Lower leg skin (tissue), 4 donors: ENCODE measurements at regions not wholly inside any gene's neighbourhood (a gene's known extent, or its start where the extent isn't known, plus 50 kb on each side); places are given as distances from the start of the nearest gene placed in this dataset.
A peak's percentile ranks its signal among the peaks of the same experiment; 100 is the strongest.

Source experiments
- DNase-seq, 2 donors: peaks; one replicate each; pipeline ENCODE4 v3.0.0-alpha.2; 2019; ENCODE audit warnings: low spot score in 2 of 2
- H3K4me3 ChIP-seq: fragments of 200-600 bp; sonication (generic); 2 replicates; pipeline ENCODE4 v1.5.1; 2017; ENCODE audit warnings: mild to moderate bottlenecking, low read depth; ENCODE audit not compliant: poor library complexity, severe bottlenecking
- CTCF ChIP-seq, 3 donors: fragments of 450-650 bp; IDR thresholded peaks; one replicate each; pipeline ENCODE4 v1.5.1; 2016; ENCODE audit warnings: antibody characterized with exemption in 3 of 3, mild to moderate bottlenecking in 3 of 3, moderate library complexity in 2 of 3
- POLR2A ChIP-seq, 2 donors: fragments of 450-650 bp; IDR thresholded peaks; one replicate each; pipeline ENCODE4 v1.6.1; 2016 to 2017; ENCODE audit warnings: antibody characterized with exemption in 2 of 2, mild to moderate bottlenecking in 1 of 2, moderate library complexity in 1 of 2
- WGBS, 2 donors: methylation state at CpG; one replicate each; pipeline ENCODE4 v1.1.5; 2018; 5-methylcytosine and 5-hydroxymethylcytosine counted together
- intact Hi-C: fragments of 100-400 bp; cut with DNase I; formaldehyde crosslinking; loops from one replicate; pipeline ENCODE4 v1.15.0; 2023; ENCODE audit warnings: low total_unique reads

GRCh38 chr2:16508490-16508851, 157.2 kb downstream of the CYRIA start:
- DNase-seq = no peak
- WGBS, 2 donors = 29 to 52% methylated on average over 3 to 12 of the region's 12 CpGs
- intact Hi-C loops = no loop called here
- no peak for TF ChIP-seq CTCF (IDR thresholded peaks at IDR 0.05)
- H3K4me3 ChIP-seq = no peak overlapping the region

- H3K4me3 ChIP-seq = no peak overlapping the region
- TF ChIP-seq CTCF (IDR thresholded peaks at IDR 0.05) = no peak
- no peak for TF ChIP-seq POLR2A (IDR thresholded peaks at IDR 0.05)
- intact Hi-C loops = no loop called here
- DNase-seq = peak in 1 of 2 donors; percentile 85
- 15 to 23% methylated on average over 10 to 19 of the region's 58 CpGs for WGBS, 2 donors
These were observed 157.8 kb downstream of the CYRIA start for GRCh38 chr2:16507655-16508489.

- no peak overlapping the region for H3K4me3 ChIP-seq
- no peak for DNase-seq
- intact Hi-C loops = no loop called here
- no peak for TF ChIP-seq POLR2A (IDR thresholded peaks at IDR 0.05)
- TF ChIP-seq CTCF (IDR thresholded peaks at IDR 0.05) = no peak
- WGBS, 2 donors = 44 to 46% methylated on average over 2 of the region's 2 CpGs
These were observed 159.3 kb downstream of the CYRIA start for GRCh38 chr2:16506366-16506765.

- intact Hi-C loops = no loop called here
- no peak overlapping the region for H3K4me3 ChIP-seq
- WGBS, 2 donors = 68 to 74% methylated on average over 4 of the region's 4 CpGs
- TF ChIP-seq POLR2A (IDR thresholded peaks at IDR 0.05) (no peak), CTCF (IDR thresholded peaks at IDR 0.05) (no peak)
- no peak for DNase-seq
These were observed 168.9 kb downstream of the CYRIA start for GRCh38 chr2:16496426-16497388.

- no peak for DNase-seq
- TF ChIP-seq CTCF (IDR thresholded peaks at IDR 0.05) = no peak
- 76 to 78% methylated on average over 3 of the region's 3 CpGs for WGBS, 2 donors
- intact Hi-C loops = no loop called here
- H3K4me3 ChIP-seq = no peak overlapping the region
These were observed 170.0 kb downstream of the CYRIA start for GRCh38 chr2:16495509-16496208.
